Stimulated activated CD4-positive, alpha-beta T cell treated with anti-CD3 and anti-CD28 coated beads, Interleukin-1b, Interleukin-23, amount 100 ng/mL, for 48 hours (primary cell): ENCODE measurements at regions not wholly inside any gene's neighbourhood (a gene's known extent, or its start where the extent isn't known, plus 50 kb on each side); places are given as distances from the start of the nearest gene placed in this dataset.
"Not testable (repeated sequence)": the region's sequence is repeated elsewhere in the genome, so short reads cannot be mapped to it uniquely, and the experiment has no call there.

ENCODE experiments used
- DNase-seq: peaks from one replicate; pipeline ENCODE4 v3.0.0-alpha.2; 2020

DNA sequence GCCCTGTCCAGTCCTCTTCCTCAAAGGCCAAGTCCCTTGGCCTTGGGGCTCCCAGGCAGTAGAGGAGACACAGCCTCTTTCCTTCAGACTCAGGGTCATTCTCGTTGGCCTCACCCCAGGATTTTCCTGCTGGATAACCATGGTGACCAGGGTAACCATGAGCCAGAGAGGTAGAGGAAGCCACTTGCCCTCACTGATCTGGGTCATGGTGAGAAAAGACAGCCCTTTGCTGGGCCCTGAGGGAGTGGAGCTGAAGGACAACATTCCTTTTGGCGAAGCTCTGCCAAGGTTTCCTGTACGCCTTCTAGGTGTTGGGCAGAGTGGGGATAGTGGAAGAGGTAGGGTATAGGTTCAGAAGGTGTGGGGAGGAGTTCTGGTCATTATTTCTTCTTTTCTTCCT is 53.1 kb upstream of the WNT4 start:
- DNase-seq: no peak

DNA sequence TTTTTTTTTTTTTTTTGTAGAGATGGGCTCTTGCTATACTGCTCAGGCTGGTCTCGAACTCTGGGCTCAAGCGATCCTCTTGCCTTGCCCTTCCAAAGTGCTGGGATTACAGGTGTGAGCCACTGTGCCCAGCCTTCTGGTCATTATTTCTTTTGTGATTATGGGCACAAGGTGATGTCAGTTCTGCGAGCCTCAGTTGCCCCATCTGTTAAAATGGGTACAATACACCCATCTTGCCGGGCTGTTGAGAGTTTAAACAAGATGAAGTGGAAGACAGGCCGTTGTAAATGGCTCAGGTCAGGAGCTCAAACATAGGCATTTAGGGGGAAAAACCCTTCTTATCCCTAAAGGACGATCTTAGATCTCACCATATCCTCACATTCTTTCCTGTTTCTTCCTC is 53.7 kb upstream of the WNT4 start:
- no peak for DNase-seq

DNA sequence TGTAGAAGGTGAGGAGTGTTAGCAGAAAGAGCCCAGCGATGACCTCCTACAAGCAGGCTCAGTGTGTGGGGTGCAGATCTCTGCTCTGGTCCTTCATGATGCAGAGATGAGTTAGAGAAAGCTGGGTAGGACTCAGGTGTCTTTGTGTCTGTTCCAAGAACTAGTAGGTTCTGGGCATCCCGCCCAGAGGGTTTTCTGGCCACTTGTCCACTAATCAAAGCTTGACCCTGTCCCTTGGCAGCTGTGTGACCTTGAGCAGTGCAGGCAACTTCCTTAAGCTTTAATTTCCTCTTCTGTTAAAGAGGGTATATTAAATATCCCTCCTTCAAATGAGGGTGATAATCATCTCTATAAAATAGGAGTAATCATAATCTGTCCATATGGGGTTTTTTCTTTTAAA is 54.7 kb upstream of the WNT4 start:
- no peak for DNase-seq

DNA sequence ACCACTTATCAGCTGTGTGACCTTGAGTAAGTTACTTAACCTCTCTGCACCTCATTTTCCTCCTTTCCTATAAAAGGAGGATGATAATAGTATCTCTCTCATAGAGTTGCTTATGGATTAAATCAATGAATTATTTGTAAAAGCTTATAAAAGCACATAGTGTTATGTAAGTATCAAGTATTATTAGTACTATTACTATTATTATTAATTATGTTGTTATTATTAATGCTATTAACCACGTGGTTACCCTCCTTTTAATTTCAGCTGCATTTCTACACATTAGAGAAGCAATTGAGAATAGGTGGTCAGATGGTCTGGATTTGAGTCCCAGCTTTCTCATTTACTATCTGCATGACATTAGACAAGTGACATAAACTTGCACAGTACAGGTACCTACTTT is 58.1 kb upstream of the WNT4 start:
- no peak for DNase-seq

DNA sequence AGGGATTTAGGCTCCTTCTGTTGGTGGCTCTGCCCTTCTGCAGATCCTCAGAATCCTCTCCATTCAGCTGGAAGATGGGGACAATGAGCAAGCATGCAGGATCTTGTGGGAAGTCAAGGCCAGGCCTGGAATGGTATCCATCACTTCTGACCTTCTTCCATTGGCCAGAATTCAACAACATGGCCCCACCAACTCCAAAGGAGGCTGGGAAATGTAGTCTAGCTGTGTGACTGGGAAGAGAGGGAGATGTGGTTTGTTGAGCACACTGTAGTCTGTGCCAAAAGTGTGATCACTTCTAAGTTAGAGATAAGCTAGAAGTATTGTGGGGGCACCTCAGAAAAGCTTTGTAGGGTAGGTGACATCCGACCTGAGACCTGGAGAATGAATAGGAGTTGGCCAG is 60.4 kb upstream of the WNT4 start:
- no peak for DNase-seq

DNA sequence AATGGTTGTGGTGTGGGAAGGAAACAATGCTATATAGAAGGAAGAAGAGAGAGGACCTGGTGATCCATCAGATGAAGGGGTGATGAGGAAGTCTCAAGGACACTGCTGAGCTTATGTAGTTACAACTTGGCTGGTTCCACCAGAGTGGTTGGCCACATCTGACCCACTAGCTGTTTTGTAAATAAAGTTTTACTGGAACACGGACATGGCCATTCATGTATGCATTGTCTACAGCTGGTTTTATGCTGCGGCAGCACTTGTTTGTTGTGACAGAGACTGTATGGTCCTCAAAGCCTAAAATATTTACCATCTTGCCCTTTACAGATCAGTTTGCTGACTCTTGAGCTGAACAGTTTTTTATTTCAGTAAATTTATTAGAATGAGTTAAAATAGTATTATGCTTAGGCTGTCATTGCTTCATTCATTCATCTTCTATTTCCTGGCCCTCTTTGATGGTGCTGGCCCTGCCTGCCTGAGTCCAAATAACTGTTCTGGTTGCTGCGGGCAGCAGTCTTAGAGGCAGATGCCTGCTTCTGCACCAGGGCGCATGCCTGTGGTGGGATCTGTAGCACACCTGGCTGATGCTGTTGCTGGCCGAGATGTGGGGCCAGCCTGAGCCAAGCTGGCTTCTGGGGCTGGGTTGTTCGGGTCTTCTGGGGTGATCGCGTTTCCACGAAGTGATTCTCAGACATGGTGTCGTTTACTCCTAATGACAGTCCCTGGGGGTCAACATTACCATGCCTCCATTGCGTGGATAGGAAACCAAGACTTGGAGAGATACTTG is 61.4 kb upstream of the WNT4 start:
- DNase-seq: no peak

DNA sequence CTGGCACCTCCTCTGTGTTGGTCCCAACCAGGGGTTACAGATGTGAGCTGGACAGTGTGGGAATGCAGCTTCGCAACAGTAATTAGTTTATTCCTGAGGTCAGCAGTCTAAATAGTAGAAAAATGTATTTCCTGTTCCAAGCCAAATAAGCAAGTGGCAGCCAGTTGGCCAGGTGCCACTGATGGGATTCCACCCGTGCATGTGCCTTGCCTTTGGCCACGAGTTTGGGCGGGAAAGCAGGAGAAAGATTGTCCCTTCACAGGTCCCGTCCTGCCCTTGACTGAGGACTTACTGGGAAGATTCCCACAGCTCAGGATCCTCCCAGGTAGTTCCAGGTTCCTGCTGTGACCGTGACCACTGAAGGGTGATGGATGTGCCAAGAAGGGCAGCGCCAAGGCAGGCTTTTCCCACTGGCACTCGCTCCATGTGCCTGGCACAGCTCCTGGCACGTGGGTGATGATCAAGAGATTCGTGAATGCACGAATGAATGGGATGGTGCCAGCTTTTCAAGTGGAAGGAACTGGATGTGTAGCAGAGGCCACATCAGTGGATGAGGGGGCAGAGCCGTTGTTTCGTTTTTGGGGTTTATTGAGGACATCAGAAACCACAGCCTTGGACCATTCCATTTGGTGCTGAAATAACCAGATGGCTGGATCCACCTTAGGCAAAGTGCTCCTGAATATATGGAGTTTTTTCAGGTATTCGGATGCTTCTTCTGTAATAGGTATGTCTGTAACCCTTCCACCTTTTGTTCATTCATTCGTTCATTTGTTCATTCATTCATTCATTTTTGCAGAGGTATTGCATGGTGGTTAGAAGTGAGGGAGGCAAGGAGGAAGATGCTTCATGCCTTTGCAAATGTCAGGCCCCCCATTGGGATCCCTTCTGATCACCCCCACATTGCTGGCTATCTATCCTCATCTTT is 62.4 kb upstream of the WNT4 start:
- no peak for DNase-seq

DNA sequence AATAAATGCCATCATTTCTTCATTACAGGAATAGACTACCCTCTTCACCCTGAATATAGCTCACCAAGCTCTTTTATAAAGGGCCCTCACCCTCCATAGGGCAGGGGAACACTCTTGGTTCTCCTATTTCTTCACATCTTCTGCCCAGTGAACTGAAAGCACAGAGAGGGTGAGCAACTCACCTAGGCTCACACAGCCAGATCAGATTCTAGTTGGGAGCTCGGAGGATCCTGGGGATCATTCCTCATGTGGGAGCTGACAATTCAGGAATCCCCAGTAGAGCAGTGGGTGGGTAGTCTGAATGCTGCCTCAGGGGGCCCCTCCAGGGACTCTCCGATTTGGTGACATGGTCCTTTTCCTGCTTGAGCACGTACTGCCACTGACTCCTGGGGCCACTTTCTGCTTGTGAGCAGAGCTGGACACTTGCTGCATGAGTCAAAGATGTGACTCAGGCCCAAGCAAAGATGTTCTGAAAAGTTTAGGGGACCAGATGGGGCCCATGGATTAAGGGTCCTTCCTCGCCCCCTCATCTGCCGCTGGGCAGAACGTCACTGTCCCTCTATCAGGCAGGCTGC is 63.7 kb upstream of the WNT4 start:
- DNase-seq: no peak

DNA sequence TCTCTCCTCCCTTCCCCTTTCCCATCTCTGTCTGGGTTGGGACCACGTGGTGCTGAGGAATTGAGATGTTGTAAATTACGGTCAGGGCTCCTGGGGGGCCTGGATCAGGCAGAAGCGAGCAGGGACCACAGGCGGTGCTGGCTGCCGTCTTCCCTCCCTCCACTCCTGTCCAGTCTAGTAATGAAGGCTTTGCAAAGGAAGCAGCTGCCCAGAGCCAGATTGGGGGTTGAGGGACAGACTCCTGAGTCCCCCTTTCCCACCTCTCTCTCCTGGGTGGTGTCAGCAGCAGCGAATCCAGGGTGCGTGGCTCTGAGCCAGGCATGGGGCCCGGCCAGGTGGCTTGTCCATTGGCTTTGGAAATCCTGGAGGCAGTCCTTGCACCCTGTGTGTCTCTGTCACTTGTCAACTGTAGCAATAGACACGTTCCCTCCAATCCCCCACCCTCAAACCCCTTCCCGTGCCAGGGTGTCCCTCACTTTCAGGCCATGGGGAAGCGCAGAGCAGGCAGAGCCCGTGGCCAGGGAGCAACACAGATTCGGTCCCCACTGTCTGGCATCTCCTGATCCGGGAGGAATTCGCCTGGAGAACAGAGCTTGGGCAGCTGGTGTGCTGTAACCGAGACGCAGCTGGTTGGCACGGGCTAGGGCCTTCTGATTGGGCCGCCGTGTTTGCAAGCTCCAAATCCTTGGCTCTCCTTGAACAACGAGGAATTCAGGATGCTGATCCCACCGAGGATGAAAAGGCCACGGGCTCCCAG is 64.8 kb upstream of the WNT4 start:
- DNase-seq: no peak

DNA sequence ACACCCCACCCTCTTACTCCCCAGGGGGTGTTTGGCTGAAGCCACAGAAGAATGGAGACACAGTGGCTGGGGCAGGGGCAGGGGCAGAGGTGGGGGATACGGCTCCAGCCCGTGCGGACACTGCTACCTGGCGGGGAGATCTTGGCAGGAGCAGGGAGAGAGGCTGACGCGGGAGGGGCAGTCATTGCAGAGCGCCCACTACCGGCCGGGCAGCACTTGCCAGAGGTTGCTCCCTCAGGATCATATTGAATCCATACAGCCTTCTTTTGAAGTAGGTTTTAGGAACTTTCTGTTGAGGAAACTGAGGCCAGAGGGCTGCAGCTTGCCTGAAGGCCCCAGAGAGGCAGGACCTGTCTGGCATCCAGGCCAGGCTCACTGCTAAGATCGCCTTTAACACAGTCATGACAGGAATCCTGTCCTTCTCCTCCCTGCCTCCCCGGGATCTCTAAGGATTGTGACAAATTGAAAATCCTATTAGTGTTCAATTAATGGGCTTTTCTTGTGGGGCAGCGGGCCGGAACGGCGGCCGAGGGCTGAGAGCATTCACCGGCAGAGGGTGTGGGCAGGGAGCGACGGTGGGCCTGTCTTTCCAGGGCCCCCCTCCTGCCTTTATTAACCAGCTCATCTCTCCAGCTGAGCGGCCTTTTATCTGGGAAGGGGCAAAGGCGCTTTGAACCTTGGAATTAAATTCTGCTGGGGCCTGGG is 65.5 kb upstream of the WNT4 start:
- no peak for DNase-seq

DNA sequence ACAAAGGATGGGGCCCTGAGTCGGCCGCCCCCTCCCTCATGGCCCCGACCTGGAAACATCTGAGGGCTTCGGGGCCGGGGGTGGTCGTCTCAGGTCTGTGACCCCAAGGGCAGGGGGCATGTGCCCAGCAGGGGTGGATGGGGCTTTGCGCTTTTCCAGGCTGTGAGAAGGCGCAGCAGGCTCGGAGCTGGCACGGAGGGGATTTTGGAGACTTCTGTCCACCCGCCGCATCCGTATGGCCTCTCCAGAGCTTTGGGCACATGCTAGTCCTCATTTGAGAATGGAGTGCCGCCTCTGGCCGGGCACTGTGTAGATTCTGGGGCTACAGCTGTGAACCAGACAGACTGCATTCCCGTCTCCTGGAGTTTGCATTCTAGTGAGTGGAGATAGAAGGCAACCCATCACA is 66.1 kb upstream of the WNT4 start:
- DNase-seq: no peak

DNA sequence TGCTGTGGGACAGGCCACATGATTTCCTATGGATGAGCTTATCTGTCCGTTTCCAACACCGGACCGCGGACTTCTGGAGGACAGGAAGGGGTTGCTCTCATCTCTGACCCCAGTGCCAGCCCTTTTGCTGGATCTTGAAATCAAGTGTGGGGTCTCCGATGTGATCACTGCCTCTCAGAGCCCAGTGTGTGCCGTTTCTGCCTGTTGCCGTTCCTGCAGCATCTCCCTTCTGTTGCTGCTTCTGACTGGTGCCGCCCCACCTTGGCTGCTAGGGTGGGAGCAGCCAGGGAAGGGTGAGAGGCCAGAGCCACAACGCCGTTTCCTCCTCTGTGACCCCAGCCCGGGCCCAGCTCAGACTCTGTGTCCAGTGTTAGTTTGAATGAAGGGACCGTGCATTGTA is 67.3 kb upstream of the WNT4 start:
- no peak for DNase-seq

DNA sequence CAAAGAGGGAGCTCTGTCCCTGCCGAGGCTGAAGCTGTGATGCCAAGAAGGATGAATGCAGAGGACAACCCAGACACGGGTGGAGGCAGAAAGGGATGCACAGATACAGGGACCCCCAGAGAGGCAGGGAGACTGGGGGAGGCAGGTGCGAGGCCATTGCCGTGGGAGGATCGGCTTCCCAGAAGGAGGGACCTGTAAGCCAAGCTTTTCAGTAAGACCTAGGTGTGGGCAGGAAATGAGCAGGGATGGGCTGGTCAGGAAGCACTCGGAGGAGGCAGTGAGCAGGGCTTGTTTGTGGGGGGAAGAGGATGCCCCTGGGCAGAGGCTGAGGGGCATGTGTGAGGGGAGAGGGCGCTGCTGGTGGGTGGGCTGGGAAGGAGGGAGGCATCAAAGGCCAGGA is 67.7 kb upstream of the WNT4 start:
- DNase-seq: no peak

DNA sequence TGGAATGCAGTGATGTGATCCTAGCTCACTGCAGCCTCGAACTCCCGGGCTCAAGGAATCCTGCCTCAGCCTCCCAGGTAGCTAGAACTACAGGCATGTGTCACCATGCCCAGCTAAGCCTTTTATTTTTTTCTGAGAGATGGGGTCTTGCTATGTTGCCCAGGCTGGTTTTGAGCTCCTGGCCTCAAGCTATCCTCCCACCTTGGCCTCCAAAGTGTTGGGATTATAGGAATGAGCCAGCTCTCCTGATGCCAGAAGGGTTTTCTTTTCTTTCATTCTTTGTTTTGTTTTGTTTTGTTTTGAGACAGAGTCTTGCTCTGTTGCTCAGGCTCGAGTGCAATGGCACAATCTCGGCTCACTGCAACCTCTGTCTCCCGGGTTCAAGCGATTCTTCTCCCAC is 68.6 kb upstream of the WNT4 start:
- DNase-seq: not testable (repeated sequence)

DNA sequence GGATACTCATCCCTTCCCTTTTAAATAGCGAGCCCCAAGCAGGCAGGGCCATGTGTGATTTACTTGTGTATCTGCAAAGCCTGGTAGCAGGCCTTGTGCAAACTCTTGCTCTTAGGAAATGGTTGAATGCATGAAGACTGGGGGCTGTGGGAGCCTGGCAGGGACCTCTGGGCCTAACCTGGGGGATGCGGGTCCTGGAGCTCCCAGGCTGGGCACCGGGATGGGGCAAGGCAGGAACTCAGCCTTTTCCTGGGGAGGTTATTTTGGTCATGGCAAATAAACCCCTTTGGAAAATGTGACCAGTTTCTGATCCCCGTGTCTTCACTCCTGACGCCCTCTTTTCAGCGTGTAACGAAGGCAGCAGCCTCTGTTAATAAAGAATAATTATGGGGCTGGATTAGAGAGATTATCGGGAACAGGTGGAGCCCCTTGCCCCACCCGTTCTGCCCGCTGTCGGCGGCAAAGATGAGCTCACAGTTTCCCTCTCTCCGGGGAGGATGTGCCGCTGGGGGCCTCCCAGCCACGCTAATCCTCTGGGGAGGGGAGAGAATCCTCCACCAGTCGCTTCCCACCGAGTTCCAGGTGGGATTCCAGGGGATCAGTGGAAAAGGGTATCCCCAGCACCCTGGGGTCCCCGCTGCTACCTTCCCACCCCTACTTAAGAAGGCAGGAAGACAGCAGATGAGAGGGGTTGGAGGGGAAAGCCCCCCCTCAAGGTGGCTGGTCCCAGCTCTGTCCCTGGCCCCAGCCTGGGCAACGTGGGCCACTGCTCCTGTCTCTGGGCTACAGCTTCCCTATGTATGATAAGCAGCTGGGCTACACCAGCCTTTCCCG is 69.7 kb upstream of the WNT4 start:
- DNase-seq: no peak

DNA sequence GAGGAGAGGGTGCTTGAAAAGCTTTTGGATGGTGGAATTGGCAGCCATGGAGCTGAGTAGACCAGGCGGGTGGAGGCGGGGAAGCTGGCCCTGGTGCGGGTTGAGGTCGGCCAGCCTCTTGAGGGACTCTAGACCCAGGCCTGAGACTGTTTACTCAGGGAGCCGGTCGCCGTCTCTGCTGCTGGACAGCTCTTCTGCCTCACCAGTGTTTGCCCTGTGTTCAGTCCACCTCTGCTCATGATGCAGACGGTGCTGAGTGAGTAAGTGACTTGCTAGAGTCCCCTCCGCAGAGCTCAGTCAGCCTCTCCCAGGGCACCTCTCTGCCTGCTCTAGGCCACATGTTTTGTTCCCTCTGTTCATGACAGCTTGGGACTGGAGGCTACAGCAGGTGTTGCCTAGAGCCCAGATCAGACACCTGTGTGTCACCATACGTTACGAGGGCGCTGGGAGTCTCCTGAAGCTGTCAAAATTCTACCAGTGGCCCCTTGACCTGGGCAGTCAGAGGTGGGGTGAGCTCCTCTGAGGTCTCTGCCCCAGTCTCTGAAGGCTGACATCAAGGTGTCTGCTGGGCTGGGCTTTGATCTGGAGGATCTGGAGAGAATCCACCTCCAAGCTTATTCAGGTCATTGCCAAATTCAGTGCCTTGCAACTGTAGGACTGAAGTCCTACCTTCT is 73.5 kb upstream of the WNT4 start:
- no peak for DNase-seq

DNA sequence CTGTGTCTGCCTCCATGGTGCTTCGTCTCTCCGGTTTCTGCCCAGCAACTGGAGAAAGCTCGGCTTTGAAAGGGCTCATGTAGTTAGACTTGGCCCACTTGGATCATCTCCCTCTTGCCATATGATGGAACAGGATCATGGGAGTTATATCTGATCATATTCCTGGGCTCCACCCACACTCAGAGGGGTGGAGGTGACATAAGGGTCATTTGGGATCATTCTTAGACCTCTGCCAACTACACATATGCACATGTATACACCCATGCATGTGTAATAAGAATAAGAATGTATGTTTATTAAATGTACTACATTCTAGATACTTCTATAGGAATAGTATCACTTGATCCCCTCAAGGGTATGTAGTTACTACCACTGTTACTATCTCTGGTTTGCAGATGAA is 74.1 kb upstream of the WNT4 start:
- no peak for DNase-seq

DNA sequence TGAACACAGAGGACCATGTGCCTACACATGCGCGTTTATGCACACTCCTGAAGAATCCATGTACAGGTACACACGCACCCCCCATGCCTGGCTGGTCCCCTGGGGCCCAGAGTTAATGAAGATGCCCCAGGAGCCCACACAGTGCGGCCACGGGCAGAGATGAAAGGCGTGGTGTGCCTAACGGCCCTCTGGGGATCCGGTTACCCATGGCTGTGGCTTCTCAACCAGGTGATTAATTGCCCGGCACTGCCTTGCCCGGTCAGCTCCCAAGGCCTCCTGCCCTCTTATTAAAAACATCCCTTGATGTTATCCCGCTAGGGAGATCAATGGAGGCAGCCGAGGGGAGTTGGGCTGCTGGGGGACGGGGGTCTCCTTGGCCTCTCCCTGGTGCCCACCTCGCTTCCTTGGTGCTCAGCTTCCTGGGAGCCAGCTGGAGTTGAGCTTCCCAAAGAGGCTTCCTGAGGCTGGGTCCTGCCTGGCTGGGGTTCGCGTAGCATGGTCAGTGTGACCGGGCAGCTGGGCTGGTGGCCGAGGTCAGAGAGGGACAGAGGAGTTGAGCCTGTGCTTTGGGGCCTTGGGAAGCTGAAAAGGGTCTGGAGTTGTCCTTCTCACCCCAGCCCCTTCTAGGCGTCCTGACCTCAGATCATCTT is 75.0 kb upstream of the WNT4 start:
- no peak for DNase-seq

DNA sequence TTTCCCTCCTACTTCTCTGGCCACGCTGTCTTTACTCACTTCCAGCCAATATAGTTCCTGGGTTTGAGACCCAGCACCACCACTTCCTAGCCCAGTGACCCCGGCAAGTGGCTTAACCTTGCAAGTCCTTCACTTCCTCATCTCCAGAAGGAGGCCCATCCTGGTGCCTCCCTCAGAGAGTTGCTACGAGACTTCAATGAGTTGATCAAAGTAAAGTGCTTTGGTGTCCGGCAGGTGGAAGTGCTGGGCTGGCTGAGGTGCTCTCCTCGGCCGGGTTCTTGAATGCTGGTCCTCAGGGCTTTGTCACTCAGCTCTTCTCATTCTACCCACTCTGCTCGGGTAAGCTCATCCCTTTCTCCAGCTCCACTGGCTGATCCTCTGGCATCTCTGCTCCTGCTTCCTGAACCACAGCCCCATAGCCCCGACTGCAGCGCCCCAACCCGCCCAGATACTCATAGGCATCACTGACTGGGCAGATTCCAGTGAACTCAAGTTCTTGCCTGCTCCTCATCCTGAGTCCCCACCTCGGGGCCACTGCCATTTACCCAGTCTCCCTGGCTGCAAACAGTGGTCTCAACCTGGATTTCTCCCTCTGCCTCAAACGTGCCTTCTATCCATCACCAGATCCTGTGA is 75.8 kb upstream of the WNT4 start:
- DNase-seq: no peak

DNA sequence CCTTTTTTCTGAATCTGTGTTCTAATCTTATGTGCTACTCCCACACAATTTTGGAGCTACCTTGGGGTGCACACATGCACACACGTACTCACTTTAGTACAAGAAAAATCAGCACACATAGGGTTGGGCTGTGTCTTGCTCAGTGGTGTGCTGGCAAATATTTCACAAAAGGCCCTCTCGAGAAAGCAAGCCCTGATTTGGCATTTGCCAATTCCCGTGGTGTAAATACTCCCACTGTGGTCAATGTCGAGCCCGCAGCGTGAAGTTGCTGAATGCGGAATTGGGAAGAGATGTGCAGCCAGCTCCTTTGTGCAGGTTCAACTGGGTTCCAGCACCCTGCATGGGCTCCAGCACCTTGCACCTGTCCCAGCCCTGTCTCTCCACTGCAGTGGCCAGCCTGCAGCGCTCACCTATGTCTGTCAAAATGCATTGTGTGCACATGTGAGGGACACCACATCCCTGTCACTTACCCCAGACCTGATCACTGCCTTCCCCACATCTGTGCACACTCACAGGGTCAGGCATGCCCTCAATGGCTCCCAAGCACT is 78.4 kb upstream of the WNT4 start:
- DNase-seq: no peak
